Stimulated activated CD4-positive, alpha-beta T cell treated with anti-CD3 and anti-CD28 coated beads, TNF-alpha, amount 100 ng/mL, for 48 hours (primary cell): ENCODE measurements at regions not wholly inside any gene's neighbourhood (a gene's known extent, or its start where the extent isn't known, plus 50 kb on each side); places are given as distances from the start of the nearest gene placed in this dataset.
"Not testable (repeated sequence)": the region's sequence is repeated elsewhere in the genome, so short reads cannot be mapped to it uniquely, and the experiment has no call there.

Experiments used
- DNase-seq, 3 donors: peaks; one replicate each; pipeline ENCODE4 v3.0.0-alpha.2; 2020; ENCODE audit warnings: low read depth in 3 of 3

DNA sequence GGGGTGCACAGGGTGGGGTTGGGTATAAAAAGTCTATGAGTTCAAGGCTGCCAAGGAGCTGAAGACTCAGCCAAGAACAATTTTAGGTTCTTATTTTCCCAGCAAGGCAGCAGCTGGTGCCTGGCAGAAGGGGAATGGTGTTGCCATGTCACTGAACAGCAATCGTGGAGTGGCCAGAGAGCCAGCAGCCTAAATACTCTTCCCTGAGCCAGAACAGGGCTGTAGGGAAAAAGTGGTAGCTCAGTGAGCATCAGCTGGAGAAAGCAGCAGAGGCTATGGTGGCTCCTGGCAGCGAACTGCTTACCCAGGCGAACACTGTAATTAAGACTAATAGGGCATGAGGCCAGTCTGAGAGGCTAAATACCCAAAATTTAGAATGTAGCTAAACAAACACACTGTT is 334.9 kb downstream of the RMST start:
- DNase-seq, result no peak

DNA sequence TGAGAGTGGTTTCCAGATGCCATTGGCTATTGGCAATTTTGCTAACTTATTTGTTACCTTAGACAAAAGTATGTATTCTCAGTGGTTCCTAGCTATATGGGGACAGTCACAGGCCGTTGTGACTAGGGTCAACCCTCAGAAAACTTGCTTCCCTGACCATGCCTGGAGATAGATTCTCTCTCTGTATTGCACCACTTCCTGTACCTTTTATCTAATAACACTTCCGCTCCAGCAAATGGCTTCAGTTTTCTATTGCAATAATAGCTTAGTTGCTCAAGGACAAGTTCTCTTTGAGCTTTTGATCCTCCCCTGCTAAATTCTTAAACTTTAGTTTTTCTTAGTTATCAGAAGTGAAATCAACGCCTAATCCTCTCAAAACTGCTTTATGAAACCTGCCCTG is 338.0 kb downstream of the RMST start:
- no peak for DNase-seq

DNA sequence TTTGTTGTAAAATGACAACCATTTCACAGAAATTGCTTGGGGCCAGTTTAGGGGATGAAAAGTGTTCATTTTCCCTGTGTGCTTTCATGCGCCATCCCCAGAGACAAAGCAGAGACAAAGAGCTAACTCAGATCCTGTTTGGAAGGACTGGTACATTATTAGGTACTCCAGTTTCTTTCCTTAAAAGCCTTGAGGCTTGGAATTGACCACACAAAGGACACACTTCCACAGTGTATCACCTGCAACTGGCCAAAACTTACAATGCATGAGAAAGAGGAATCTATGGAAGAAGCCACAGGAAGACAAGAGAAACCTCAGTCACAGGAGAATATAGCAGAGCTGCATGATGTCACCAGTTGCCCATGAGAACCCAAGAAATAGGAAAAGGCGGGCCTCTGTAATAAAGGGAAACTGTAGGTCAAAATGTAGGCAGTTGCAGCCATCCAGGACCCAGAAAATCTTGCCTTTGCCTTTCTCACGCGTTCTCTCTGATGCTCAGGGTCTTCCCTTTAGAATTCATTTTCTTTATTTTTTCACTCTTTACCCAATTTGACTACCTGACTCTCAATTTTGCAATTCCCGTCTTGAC is 339.0 kb downstream of the RMST start:
- DNase-seq, result no peak

DNA sequence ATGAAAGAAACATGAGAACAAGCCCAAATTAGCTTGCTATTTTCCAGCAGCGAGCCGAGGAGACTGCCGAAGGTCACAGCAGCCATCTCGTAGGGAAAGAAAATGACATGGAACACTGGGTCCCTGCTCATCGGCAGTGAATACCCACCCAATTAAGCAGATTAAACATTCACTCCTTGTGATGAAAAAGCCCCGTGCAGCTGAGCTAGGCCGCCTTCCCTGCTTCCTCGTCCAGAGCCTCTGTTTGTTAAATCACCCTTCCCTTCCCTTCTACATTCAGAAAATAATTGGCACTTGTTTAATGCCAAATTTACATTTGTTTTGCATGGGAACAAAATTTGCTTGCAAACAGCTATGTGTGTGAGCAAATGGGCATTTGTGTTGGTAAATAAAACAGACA is 342.5 kb downstream of the RMST start:
- no peak for DNase-seq

DNA sequence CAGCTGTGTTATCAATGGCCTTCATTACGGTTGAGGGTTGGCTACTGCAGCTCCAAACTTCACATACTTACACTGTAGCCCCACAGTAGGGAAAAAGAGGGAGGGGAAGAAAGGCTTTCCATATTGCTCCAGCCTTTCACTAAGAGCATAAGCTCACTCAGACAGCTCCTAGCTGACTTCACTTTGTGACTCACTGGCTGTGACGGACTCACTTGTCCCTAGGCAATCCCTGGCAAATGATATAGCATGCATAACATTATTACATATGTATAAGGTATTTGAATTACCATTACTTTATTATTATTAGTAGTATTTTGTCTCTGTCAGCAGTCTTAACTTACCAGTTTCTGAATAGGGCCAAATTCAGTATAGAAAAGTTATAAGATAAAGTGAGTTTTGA is 350.7 kb downstream of the RMST start:
- DNase-seq, result no peak

DNA sequence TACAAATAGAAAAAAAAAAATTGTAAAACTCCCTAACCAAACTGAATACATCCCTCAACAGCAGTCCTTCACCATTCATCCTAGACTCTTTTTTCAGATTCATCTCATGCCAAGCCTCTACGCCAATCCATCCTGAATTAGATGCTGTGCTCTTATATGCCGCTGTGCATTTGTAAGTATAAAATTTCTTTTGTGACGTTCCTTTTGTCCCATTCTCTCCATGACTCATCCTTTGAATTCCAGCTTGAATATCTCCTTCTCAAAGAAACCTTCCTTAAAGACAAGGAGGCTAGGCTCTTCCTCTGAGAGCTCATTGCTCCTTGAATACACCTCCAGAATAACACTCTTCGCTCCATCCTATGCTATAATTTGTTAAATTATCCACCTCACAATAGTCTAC is 359.2 kb downstream of the RMST start:
- DNase-seq, result no peak

DNA sequence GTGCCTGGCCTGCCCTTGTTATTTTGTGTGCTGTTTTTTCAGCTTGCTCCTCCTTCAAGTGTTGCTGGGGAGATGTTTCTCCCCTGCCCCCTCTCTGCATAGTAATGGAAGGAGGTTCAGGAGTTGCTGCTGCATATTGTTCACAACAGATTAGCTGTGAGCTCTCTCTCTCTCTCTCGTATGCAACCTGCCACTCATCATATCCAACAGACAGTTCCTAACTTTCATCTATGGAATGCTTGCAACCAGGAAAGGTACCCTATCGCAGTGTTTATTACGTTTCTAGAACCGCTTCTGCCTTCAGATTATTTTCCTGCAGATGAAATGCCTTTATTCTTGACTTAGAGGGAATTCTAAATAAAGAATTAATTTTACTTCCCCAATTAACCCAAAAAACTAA is 372.9 kb downstream of the RMST start:
- no peak for DNase-seq

DNA sequence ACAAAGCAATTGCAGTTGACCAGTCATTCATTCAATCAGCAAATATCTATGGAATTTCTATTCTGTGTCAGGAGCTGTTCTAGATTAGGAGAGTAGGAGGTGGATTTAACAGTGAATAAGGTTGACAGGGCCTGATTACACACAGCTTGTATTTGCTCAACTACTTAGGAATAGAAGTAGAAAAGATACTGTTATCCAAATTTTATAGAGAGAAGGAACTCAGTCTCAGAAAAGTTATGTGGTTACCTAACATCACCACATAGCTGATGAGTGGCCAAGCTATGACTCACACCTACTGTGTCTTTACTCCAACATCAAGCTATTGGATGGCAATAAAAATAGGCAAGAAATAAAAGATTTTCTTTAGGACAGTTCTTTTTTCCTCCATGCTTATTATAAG is 374.8 kb downstream of the RMST start:
- DNase-seq, result no peak

DNA sequence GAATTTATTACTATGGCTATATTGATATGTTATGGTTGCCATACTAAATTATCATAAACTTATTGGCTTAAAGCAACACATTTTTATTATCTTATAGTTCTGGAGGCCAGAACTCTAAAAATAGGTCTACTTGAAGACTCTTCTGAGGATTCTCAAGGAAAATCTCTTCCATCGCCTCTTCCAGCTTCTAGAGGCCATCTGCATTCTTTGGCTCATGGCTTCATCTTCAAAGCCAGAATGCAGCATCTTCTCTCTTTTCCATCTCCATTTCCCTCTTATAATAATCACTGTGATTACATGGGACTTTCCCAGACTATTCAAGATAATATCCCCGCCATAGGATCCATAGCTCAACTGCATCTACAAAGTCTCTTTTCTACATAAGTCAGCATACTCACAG is 385.4 kb downstream of the RMST start:
- DNase-seq, result no peak

DNA sequence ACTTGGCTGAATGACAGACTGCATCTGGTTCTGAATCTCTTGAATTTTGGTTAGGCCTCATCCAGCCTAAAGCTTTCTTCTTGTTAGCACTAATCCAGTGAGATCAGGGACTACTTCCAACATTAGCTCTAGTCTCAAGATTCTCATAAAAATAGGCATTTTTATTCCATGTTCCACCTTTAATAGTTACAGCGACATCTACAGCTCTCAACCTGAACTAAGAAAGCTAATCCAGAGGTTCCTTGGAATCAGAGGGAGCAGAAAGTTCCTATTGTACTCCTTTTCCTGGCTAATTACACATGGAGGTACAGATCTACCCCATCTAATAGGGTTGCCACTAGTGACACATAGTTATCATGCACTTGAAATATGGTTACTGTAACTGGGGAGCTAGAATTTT is 391.9 kb downstream of the RMST start:
- DNase-seq, result no peak

DNA sequence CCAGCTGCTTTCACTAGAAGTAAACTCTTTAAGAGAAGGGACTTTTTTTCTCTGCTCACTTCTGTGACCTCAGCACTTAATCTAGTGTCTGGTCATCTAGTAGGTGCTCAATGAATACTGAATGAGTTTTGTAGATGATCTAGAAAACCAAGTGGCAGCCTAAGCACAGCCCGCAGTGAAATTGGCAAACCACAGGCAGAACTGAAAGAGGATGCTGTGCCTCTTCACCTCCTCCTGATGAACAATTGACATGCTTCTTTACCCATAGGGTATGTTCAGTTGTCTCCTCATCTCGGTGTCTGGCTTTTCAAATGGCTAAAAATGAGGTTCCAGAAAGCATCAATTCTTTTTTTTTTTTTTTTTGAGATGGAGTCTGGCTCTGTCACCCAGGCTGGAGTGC is 399.5 kb downstream of the RMST start:
- DNase-seq, result no peak

DNA sequence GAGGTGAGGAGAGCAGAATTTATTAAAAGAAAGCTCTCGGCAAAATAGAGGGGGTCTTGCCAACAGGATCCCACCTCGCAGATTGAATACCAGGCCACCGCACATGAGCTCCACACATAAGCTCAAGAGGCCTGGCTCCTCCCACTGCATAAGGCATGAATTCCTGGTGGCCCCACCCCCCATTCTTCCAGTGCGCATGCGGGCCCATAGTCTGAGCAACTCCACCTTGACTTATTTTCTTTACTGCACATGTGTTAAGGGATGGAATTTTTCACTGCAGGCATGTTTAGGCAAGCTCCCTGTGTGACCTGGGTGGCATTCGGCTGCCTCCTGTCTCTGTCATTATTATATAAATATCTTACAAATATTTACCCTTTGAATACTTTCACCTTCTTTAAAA is 412.5 kb downstream of the RMST start:
- DNase-seq, result no peak

DNA sequence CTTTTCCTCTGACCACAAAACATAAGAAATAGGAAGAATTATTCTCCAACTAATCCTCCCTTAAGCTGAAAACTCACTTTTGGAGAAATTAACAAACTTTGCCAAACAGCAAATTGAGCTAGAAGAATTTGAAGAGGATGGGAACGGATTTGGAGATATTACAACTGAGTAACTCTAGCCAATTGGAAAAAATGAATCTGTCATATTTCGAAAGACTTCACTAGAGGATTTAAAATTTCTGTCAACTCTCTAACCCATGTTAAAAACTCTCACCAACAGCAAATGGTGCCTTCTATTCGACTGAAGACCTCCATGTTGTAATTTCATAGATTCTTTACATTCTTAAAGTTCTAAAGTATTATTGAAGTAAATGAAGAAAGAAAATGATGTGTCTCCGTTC is 414.2 kb downstream of the RMST start:
- DNase-seq, result no peak

DNA sequence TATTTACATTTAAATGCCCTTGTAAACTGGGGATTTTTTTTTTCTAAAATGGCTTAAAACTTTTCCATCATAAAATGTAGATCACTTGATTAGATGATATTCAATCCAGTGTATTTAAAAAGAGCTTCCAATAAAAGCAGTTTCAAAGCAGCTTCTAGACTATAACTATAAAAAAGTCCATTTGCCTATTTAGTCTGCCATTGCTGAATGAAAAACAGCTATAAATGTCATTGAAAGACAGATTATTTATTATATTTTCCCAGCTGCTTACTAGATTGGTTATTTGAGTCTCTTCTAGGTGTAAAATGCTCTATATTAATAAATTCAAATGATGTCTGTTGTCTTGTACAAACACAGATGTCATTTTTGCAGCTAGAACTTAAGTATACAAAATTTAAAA is 414.8 kb downstream of the RMST start:
- no peak for DNase-seq

DNA sequence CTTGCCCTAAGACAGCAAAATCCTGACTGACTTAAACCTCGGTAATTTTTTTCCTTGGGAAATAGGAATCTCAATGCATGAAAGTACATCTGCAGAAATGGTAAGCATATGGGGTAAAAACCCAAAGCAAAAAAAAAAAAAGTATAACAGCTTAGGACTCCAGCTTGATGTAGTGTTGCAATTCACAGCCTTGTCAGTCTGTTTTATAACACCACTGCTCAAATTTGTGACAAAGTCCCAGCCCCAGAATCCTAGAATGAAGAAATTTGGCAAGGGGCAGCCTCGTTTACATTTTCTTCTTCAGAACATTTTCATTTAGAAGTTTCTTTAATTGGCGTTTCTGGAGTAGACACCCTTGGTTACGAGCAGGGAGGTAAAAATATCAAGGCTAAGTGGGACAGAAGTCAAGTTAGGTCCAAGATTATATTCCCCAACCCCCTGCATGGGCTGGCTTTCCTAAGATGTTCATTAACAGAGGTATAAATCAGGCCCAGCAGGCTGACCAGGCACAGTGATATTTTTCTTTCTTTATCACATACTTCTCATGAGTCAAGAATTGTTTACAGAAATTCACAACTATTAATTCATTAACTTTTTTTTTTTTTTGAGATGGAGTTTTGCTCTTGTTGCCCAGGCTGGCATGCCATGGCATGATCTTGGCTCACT is 424.0 kb downstream of the RMST start:
- no peak for DNase-seq

DNA sequence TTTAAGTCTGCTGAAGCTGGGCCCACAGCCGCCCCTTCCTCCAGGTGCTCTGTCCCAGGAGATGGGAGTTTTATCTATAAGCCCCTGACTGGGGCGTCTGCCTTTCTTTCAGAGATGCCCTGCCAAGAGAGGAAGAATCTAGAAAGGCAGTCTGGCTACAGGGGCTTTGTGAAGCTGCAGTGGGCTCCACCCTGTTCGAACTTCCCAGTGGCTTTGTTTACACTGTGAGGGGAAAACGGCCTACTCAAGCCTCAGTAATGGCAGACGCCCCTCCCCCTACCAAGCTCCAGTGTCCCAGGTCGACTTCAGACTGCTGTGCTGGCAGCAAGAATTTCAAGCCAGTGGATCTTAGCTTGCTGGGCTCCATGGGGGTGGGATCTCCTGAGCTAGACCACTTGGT is 435.3 kb downstream of the RMST start:
- DNase-seq, result not testable (repeated sequence)

DNA sequence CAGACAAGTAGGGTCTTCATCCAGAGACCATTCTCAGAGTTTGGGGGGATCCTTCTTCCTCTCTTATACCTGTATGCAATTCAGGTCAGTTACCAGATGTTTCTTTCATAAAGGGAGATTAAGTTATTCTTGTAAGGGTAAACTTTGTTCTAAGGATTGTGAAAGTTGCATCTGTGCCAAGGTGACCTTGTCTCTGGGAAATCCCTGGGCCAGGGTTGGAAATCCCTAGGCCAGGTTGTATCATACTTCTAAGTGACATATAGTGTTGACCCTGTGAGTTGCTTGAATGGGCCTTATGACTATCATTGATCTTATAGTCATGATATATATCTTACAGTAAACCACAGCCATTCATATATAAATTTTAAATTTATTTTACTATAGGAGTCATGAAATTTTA is 436.9 kb downstream of the RMST start:
- DNase-seq, result no peak

DNA sequence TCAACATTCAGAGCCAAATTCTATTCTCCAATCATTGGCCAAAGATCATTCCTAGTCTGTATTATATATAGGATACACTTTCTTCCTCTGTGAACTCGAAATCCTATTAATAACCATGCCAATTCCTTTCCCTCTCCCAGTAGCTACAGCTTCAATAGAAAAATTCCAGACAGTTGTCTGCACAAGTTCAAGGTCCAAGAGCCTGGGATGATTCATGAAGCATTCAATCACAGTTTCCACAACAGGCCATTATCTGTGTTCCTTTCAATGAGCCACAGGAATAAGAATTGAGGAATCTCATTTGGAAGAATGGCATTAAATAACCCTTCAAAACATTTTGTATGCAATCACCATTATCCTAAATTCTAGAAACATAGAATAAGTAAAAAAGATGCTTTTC is 437.4 kb downstream of the RMST start:
- DNase-seq, result no peak

DNA sequence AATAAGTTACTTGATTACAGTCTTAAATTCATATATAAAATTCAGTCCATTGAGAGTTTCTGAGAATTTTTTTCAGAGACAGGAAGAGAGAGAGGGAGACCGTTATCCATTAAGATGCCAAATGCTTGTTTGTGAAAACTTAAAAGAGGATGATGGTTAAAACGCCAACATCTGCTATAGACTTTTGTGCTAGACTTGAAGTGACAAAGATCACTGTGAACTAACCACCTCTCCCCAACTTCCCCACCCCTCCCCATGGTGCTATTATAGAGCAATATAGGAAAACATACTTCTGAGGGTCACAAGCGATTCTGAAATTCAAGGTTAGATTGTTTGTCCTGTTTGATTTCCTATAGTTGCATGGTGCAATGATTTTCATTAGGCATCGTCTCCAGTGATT is 440.8 kb downstream of the RMST start:
- no peak for DNase-seq

DNA sequence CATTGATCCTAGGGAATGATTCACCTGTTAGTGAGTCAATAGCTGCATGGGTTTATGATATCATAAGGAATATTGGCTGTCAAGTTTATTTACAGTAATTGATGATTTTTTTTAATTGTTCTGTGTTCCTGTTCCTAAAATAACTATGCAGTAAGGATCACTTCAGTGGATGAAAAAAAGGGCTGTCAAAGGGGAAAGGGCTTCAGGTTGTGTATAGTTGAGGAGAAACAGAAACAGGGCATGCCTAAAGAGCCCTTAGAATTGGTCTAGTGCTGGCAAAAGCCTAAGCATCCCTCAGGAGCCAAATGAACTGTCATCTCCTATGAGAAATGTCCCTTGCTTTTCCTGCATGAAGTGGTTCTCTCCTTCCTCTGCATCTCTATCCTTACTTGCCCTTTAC is 444.9 kb downstream of the RMST start:
- DNase-seq, result no peak

DNA sequence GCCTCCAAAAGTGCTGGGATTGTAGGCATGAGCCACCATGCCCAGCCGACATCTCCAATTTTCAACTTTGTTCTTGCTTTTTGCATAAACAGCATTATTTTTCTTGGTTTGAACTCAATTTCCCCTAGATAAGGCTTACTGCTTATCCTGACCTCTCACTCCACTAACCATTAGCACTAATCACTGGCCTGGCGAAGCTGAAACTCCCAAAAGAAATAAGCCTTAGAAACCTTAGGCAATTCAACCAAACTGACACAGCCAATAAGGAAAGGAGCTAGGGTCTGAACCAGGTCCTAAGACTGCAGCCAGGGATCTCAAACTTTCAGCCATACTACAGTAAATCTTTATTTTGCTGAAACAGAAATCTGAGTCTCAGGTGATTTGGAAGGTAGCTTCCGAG is 448.0 kb downstream of the RMST start:
- no peak for DNase-seq

DNA sequence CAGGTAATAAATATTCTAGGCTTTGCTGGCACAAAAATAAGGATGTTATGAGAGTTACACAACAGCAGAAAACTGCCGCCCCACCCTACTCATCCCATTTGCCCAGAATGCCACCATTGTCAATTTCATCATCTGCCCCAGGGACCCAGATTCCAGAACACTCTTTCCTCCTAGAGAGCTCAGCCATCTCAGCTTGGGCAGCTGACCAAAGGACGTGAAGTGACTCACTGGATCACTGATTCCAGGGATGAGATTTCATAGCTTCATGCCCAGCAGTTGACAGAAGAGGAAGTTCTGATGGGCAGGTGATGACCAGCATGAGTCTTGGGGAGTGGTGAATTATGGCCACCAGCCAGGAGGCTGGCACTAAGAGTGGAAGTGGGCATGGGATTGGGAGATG is 450.3 kb downstream of the RMST start:
- DNase-seq, result no peak

DNA sequence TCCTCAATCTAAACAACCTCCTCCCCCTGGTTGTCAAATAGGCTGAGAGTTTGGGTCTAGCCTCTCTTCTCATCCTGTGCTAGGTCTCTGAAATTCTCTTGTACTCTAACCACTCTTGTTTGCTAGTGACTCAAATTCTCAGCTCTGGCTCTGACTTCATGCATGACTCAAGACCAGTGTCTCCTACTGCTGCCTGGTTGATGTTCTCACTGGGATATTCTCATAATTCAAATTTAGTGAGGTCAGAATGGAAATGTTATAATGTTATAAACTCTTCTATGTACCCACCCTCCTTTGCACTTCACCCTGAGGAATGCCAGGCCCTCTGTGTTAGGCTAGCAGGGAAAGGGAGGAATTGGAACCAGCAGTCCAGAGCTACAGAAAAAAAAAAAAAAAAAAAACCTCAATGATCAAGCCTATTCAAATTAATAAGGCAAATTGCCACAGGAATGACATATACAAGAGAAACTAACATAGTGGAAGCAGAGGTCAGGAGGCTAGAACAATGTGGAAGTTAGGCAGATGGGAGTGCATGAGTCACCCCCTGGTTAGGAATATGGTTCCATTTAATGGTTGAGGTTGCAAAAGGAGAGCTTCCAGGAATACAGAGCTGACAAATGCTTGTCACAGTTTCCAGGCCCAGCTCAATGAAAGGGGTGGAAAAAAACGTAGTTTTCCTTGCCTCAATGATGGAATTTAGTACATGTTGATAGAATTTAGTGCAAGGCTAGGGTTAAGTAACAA is 459.5 kb downstream of the RMST start:
- no peak for DNase-seq

DNA sequence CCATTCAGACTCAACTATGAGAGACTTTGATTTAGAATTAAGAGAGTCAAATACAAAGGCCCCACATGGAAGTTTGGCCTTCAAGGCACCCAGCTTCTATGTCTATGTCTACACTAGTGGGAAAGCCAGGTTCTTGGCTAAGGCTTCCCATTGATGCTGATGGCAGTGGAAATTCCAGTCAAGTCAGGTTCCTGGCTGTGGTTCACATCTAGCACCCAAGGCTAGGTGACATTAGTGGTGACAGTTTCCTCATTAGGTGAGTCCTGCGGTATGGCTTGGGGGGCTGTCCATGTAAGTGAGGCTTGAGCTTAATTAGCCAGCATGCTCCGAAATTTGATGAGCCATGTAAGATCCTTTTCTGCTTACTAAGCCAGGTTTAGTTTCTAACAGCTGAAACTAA is 460.9 kb downstream of the RMST start:
- DNase-seq, result no peak
